Mucosa of descending colon (tissue), 3 donors: ENCODE measurements at regions not wholly inside any gene's neighbourhood (a gene's known extent, or its start where the extent isn't known, plus 50 kb on each side); places are given as distances from the start of the nearest gene placed in this dataset.

Experiments used
- ATAC-seq: fragments of 200-7000 bp; cut with Tn5 transposase; one replicate; pipeline ENCODE4 v1.9.1; 2020; ENCODE audit warnings: mild to moderate bottlenecking, moderate library complexity
- DNase-seq, 3 donors: peaks; one replicate each; pipeline ENCODE4 v3.0.0-alpha.2; 2020
- H3K36me3 ChIP-seq: fragments of 200-600 bp; one replicate; pipeline ENCODE4 v1.8.0; 2021; ENCODE audit warnings: low read depth, mild to moderate bottlenecking
- H3K4me1 ChIP-seq: fragments of 200-600 bp; one replicate; pipeline ENCODE4 v1.8.0; 2021; ENCODE audit warnings: low read depth, mild to moderate bottlenecking
- H3K4me3 ChIP-seq: fragments of 200-600 bp; one replicate; pipeline ENCODE4 v1.8.0; 2021; ENCODE audit warnings: mild to moderate bottlenecking
- H3K9me3 ChIP-seq: fragments of 200-600 bp; one replicate; pipeline ENCODE4 v1.8.0; 2021; ENCODE audit warnings: mild to moderate bottlenecking
- intact Hi-C, 2 donors: fragments of 100-400 bp; cut with DNase I in 1 of 2; cut with micrococcal nuclease in 1 of 2; formaldehyde crosslinking; loops; one replicate each; pipeline versions ENCODE4 v1.11.0 to v1.11.1; 2022; cut with DNase I, micrococcal nuclease
- TF ChIP-seq, protein P1 (sequence below): fragments of 200-600 bp; IDR thresholded peaks from one replicate; pipeline ENCODE4 v1.8.0; 2022; ENCODE audit warnings: antibody characterized with exemption, mild to moderate bottlenecking
- donor health status: DM: no; HTN: no; CAD: no; lungs with moderate emphysema.
- donor health status: DM: no; HTN: no; CAD: no.
- donor health status: DM: no; HTN: yes; CAD: no.

- DNase-seq, result no peak
- H3K4me3 ChIP-seq, result no peak overlapping the region
- no peak for ATAC-seq
- no peaks in the 10 kb centered on the region for H3K36me3 ChIP-seq
- peaks cover 56% of the 10 kb centered on the region for H3K9me3 ChIP-seq
- TF ChIP-seq, protein P1, sequence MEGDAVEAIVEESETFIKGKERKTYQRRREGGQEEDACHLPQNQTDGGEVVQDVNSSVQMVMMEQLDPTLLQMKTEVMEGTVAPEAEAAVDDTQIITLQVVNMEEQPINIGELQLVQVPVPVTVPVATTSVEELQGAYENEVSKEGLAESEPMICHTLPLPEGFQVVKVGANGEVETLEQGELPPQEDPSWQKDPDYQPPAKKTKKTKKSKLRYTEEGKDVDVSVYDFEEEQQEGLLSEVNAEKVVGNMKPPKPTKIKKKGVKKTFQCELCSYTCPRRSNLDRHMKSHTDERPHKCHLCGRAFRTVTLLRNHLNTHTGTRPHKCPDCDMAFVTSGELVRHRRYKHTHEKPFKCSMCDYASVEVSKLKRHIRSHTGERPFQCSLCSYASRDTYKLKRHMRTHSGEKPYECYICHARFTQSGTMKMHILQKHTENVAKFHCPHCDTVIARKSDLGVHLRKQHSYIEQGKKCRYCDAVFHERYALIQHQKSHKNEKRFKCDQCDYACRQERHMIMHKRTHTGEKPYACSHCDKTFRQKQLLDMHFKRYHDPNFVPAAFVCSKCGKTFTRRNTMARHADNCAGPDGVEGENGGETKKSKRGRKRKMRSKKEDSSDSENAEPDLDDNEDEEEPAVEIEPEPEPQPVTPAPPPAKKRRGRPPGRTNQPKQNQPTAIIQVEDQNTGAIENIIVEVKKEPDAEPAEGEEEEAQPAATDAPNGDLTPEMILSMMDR, result no peak
- H3K4me1 ChIP-seq, result no peaks in the 10 kb centered on the region
- intact Hi-C loops, result no loop called here
Measured at GRCh38 chr7:69020536-69020935, 577.7 kb upstream of the AUTS2 start.

DNA sequence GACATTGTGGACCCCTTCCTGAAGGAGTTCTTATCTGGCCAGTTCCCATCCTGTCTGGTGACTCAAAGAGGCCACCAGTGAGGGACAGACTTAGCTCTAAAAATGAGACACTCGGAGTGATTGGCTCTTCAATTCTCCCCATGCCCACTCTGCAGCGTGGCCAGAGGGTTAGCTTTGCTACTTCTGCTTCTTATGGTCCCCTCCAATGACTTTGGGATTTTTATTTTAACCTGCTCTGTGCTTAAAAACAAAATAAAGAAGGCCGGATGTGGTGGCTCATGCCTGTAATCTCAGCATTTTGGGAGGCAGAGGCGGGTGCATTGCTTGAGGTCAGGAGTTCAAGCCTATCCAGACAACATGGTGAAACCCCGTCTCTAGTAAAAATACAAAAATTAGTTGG is 573.0 kb upstream of the AUTS2 start:
- intact Hi-C loops, result no loop called here
- no peaks in the 10 kb centered on the region for H3K36me3 ChIP-seq
- H3K4me3 ChIP-seq, result no peak overlapping the region
- TF ChIP-seq, protein P1, result no peak
- DNase-seq (no peak), ATAC-seq (no peak)
- H3K9me3 ChIP-seq, result peaks cover 55% of the 10 kb centered on the region
- no peaks in the 10 kb centered on the region for H3K4me1 ChIP-seq

DNA sequence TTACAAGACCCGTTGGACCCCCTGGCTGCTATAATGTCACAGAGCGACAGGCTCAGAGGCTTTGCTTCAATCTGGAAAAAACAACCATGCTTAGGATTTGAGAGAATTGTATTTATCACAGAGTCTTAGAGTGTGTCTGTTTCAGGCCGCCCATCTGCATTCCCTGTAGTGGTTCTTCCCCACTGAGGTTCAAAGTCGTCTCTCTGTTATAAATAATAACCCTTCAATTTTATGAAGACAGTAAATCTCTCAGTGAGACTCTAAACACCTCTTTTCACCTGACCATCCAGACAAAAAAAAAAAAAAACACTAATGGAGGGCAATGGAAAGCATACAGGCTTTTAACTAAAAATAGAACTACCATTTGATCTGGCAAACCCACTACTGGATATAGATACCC is 565.4 kb upstream of the AUTS2 start:
- Histone ChIP-seq H3K4me1 (no peaks in the 10 kb centered on the region), H3K9me3 (peaks cover 43% of the 10 kb centered on the region), H3K36me3 (no peaks in the 10 kb centered on the region), H3K4me3 (no peak overlapping the region)
- intact Hi-C loops, result no loop called here
- ATAC-seq (no peak), DNase-seq (no peak)
- TF ChIP-seq, protein P1, result no peak

DNA sequence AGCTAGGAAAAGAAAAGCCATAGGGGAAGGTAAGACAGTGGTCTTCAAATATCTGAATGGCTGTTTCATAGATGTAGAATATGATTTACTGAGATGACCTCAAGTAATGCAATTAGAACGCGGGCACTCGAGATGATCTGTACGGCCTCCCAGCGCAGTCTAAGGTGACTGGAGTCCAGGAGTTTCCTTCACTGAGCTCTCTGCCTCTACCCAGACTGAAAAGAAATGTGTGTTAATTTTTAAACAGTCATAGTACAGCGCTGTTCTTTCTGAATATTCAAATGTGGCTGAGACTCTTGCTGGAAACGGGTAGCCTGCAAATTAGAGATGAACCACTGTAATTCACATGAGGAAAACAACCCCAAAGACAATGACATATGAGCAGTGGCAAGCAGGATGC is 562.4 kb upstream of the AUTS2 start:
- no peak for ATAC-seq
- Histone ChIP-seq H3K9me3 (peaks cover 27% of the 10 kb centered on the region), H3K4me1 (no peaks in the 10 kb centered on the region), H3K4me3 (no peak overlapping the region), H3K36me3 (no peaks in the 10 kb centered on the region)
- intact Hi-C loops, result no loop called here
- no peak for DNase-seq
- TF ChIP-seq, protein P1, result no peak

DNA sequence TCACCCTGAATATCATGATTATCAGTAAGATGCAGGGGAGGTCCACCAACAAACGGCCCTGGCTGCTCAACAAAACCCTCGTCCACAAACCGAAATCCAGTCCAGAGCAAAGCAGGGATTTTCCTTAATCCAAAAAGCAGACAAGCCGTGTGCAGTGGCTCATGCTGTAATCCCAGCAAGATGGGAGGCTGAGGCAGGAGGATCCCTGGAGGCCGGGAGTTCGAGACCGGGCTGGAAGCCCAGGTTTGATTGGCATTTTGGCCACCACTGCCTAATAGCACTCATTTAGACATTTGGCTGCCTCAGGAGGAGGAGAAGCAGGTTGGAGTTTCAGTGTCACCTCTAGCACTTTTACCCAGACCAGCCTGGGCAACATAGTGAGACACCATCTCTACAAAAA is 562.0 kb upstream of the AUTS2 start:
- no peaks in the 10 kb centered on the region for H3K36me3 ChIP-seq
- peaks cover 30% of the 10 kb centered on the region for H3K9me3 ChIP-seq
- H3K4me1 ChIP-seq, result no peaks in the 10 kb centered on the region
- no peak for ATAC-seq
- TF ChIP-seq, protein P1, result no peak
- intact Hi-C loops, result no loop called here
- H3K4me3 ChIP-seq, result no peak overlapping the region
- no peak for DNase-seq

DNA sequence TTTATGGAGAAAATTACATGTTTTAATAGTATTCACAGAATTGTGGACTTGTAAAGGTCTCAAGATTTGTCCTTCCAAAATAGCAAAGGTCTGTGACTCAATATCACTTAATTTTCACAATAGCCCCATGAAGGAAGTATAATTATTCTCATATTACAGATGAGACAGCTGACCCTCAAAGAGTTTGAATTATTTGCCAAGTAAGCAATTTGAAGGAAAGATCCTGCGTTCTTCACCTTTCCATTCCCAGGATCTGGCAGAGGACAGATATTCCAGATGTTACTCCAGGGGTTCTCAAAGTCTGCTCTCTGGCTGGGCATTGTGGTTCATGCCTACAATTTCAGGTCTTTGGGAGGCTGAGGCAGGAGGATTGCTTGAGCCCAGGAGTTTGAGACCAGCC is 559.4 kb upstream of the AUTS2 start:
- DNase-seq (no peak), ATAC-seq (no peak)
- Histone ChIP-seq H3K4me3 (no peak overlapping the region), H3K36me3 (no peaks in the 10 kb centered on the region), H3K9me3 (peaks cover 48% of the 10 kb centered on the region), H3K4me1 (no peaks in the 10 kb centered on the region)
- intact Hi-C loops, result no loop called here
- TF ChIP-seq, protein P1, result no peak
